Fibroblast of lung (primary cell): ENCODE measurements at regions not wholly inside any gene's neighbourhood (a gene's known extent, or its start where the extent isn't known, plus 50 kb on each side); places are given as distances from the start of the nearest gene placed in this dataset.
"Not testable (repeated sequence)": the region's sequence is repeated elsewhere in the genome, so short reads cannot be mapped to it uniquely, and the experiment has no call there.

Experiments
- DNase-seq, 2 donors: peaks; one replicate each; pipeline versions ENCODE4 v3.0.0 to v3.0.0-alpha.2; 2010; ENCODE audit warnings: low read depth in 2 of 2
- H2AFZ ChIP-seq: 2 replicates; pipeline ENCODE4 v1.5.1; 2012; ENCODE audit warnings: low read length, control low read depth, inconsistent platforms
- H3K27ac ChIP-seq: 2 replicates; pipeline ENCODE4 v1.5.1; 2011; ENCODE audit warnings: low read length, control low read depth; ENCODE audit not compliant: insufficient read depth
- H3K27me3 ChIP-seq: 2 replicates; pipeline ENCODE4 v1.5.1; 2011; ENCODE audit warnings: mild to moderate bottlenecking, low read length; ENCODE audit not compliant: control insufficient read depth, insufficient read depth
- H3K36me3 ChIP-seq: 2 replicates; pipeline ENCODE4 v1.5.1; 2011; ENCODE audit warnings: low read length; ENCODE audit not compliant: control insufficient read depth, insufficient read depth
- H3K4me1 ChIP-seq: 2 replicates; pipeline ENCODE4 v1.5.1; 2011; ENCODE audit warnings: low read length; ENCODE audit not compliant: control insufficient read depth, insufficient read depth; ENCODE audit errors: extremely low read depth
- H3K4me2 ChIP-seq: 2 replicates; pipeline ENCODE4 v1.5.1; 2011; ENCODE audit warnings: low read length, control low read depth; ENCODE audit not compliant: insufficient read depth; ENCODE audit errors: extremely low read depth
- H3K4me3 ChIP-seq, 4 experiments: fragments of 200-600 bp in 1 of 4; sonication (generic) in 1 of 4; replicated peaks in 1 of 4; 2 replicates each; pipeline ENCODE4 v1.5.1; 2011 to 2016; ENCODE audit warnings: low read length in 4 of 4, low read depth in 3 of 4, mild to moderate bottlenecking in 3 of 4, control low read depth in 2 of 4, inconsistent platforms in 1 of 4, mixed read lengths in 1 of 4; ENCODE audit not compliant: insufficient read depth in 1 of 4; ENCODE audit errors: control extremely low read depth in 1 of 4
- H3K79me2 ChIP-seq: 2 replicates; pipeline ENCODE4 v1.5.1; 2012; ENCODE audit warnings: mild to moderate bottlenecking, low read length, inconsistent platforms; ENCODE audit not compliant: control insufficient read depth, insufficient read depth
- H3K9ac ChIP-seq: 2 replicates; pipeline ENCODE4 v1.5.1; 2011; ENCODE audit warnings: mild to moderate bottlenecking, low read length, control low read depth; ENCODE audit not compliant: insufficient read depth
- H3K9me3 ChIP-seq: 2 replicates; pipeline ENCODE4 v1.5.1; 2012; ENCODE audit warnings: low read depth, low read length; ENCODE audit not compliant: control insufficient read depth, insufficient read depth
- H4K20me1 ChIP-seq: 2 replicates; pipeline ENCODE4 v1.5.1; 2011; ENCODE audit warnings: low read length; ENCODE audit not compliant: control insufficient read depth, insufficient read depth; ENCODE audit errors: extremely low read depth
- CTCF ChIP-seq, 2 donors: IDR thresholded peaks in 1 of 2; conservative IDR thresholded peaks in 1 of 2; 1 replicate in 1 of 2; 2 replicates in 1 of 2; pipeline ENCODE4 v1.5.1; 2011 to 2012; ENCODE audit warnings: low read length in 2 of 2, control low read depth in 1 of 2, inconsistent platforms in 1 of 2, low read depth in 1 of 2, mild to moderate bottlenecking in 1 of 2
- EZH2 ChIP-seq: IDR thresholded peaks from 2 replicates; pipeline ENCODE4 v1.5.1; 2012; ENCODE audit warnings: low read length, control low read depth, mild to moderate bottlenecking; ENCODE audit errors: missing control alignments

- Histone ChIP-seq H3K27ac (no peak overlapping the region), H3K36me3 (no peaks in the 10 kb centered on the region), H4K20me1 (no peaks in the 10 kb centered on the region), H3K27me3 (no peaks in the 10 kb centered on the region), H3K4me2 (no peak overlapping the region), H3K9me3 (no peaks in the 10 kb centered on the region), H2AFZ (no peak overlapping the region), H3K79me2 (no peaks in the 10 kb centered on the region), H3K9ac (no peak overlapping the region), H3K4me1 (no peaks in the 10 kb centered on the region), H3K4me3 (no peak overlapping the region)
- no peak for TF ChIP-seq CTCF (conservative IDR thresholded peaks at IDR 0.05 in 1 of 2, IDR thresholded peaks at IDR 0.05 in 1 of 2; ENCODE audit: low read depth in 1 of 2, low read length in 2 of 2)
- no peak for TF ChIP-seq EZH2
- DNase-seq, result no peak
Observed at GRCh38 chrX:150213481-150214030, 149.6 kb upstream of the MAMLD1 start.

GRCh38 chrX:150216000-150216399 lies 147.1 kb upstream of the MAMLD1 start:
- H3K36me3 ChIP-seq, H3K9ac ChIP-seq, H3K79me2 ChIP-seq, H3K4me3 ChIP-seq, H3K9me3 ChIP-seq, H3K27me3 ChIP-seq, H3K4me2 ChIP-seq, H4K20me1 ChIP-seq, DNase-seq, H3K4me1 ChIP-seq, H2AFZ ChIP-seq, H3K27ac ChIP-seq: not testable (repeated sequence)

GRCh38 chrX:150216716-150217115 lies 146.4 kb upstream of the MAMLD1 start:
- Histone ChIP-seq H3K4me3 (no peak overlapping the region), H3K9ac (no peak overlapping the region), H4K20me1 (no peaks in the 10 kb centered on the region), H3K4me2 (no peak overlapping the region), H3K27ac (no peak overlapping the region), H3K79me2 (no peaks in the 10 kb centered on the region), H3K27me3 (no peaks in the 10 kb centered on the region), H3K4me1 (no peaks in the 10 kb centered on the region), H2AFZ (no peak overlapping the region), H3K36me3 (no peaks in the 10 kb centered on the region), H3K9me3 (no peaks in the 10 kb centered on the region)
- no peak for DNase-seq
- TF ChIP-seq EZH2, result no peak
- no peak for TF ChIP-seq CTCF (conservative IDR thresholded peaks at IDR 0.05 in 1 of 2, IDR thresholded peaks at IDR 0.05 in 1 of 2; ENCODE audit: low read depth in 1 of 2, low read length in 2 of 2)
